ENCODE measurements at regions not wholly inside any gene's neighbourhood (a gene's known extent, or its start where the extent isn't known, plus 50 kb on each side); places are given as distances from the start of the nearest gene placed in this dataset.

- DNase-seq = no peak
These were observed 72.7 kb upstream of the NEURL1B start for GRCh38 chr5:172568308-172568910.

- no peak for DNase-seq
These were observed 73.2 kb upstream of the NEURL1B start for GRCh38 chr5:172567843-172568242.

- DNase-seq = no peak
These were observed 73.8 kb upstream of the NEURL1B start for GRCh38 chr5:172567294-172567693.

GRCh38 chr5:172565931-172566665 is 75.0 kb upstream of the NEURL1B start:
- DNase-seq = no peak

GRCh38 chr5:172565455-172565854 is 75.6 kb upstream of the NEURL1B start:
- DNase-seq = no peak

GRCh38 chr5:172564883-172565282 is 76.2 kb upstream of the NEURL1B start:
- DNase-seq = no peak

GRCh38 chr5:172564188-172564587 is 76.9 kb upstream of the NEURL1B start:
- no peak for DNase-seq

GRCh38 chr5:172562443-172562842 is 78.6 kb upstream of the NEURL1B start:
- no peak for DNase-seq

- no peak for DNase-seq
These were observed 79.9 kb upstream of the NEURL1B start for GRCh38 chr5:172561151-172561550.

- DNase-seq = no peak
These were observed 81.8 kb upstream of the NEURL1B start for GRCh38 chr5:172559004-172559932.

- DNase-seq = no peak
These were observed 82.7 kb upstream of the NEURL1B start for GRCh38 chr5:172558076-172558976.

GRCh38 chr5:172556971-172557461 is 84.0 kb upstream of the NEURL1B start:
- DNase-seq = no peak

GRCh38 chr5:172556262-172556661 is 84.8 kb upstream of the NEURL1B start:
- DNase-seq = peak; percentile 8

- no peak for DNase-seq
These were observed 86.5 kb upstream of the NEURL1B start for GRCh38 chr5:172554562-172554961.

GRCh38 chr5:172553903-172554302 is 87.2 kb upstream of the NEURL1B start:
- no peak for DNase-seq

GRCh38 chr5:172553167-172553566 is 87.9 kb upstream of the NEURL1B start:
- DNase-seq = no peak

- DNase-seq = no peak
These were observed 90.1 kb upstream of the NEURL1B start for GRCh38 chr5:172550996-172551395.

GRCh38 chr5:172550096-172550765 is 90.8 kb upstream of the NEURL1B start:
- DNase-seq = no peak

GRCh38 chr5:172549696-172550095 is 91.4 kb upstream of the NEURL1B start:
- DNase-seq = no peak

GRCh38 chr5:172548981-172549687 is 91.9 kb upstream of the NEURL1B start:
- DNase-seq = no peak

GRCh38 chr5:172548311-172548731 is 92.7 kb upstream of the NEURL1B start:
- no peak for DNase-seq
